SK-N-SH (cell line): ENCODE measurements at regions not wholly inside any gene's neighbourhood (a gene's known extent, or its start where the extent isn't known, plus 50 kb on each side); places are given as distances from the start of the nearest gene placed in this dataset.

Experiments
- CTCF ChIA-PET: fragments of 300-600, 350-600 bp; formaldehyde crosslinking; extraction: SDS; loops from one replicate; lab custom pipeline; 2021; lab: Yijun Ruan, JAX
- POLR2A ChIA-PET: fragments of 350-600 bp; sonication (Branson Sonifier 250); formaldehyde crosslinking; extraction: SDS; loops from one replicate; lab custom pipeline; 2020; ENCODE audit warnings: antibody characterized with exemption, inconsistent platforms; lab: Yijun Ruan, JAX
- DNase-seq: peaks from one replicate; pipeline ENCODE4 v3.0.0; 2012
- H2AFZ ChIP-seq: fragments of 200-600 bp; sonication (generic); 2 replicates; pipeline ENCODE4 v1.8.1; 2016; ENCODE audit warnings: antibody characterized with exemption, mild to moderate bottlenecking, low read depth
- H3F3A ChIP-seq: fragments of 200-600 bp; sonication (generic); replicated peaks from 2 replicates; pipeline ENCODE3; 2016; ENCODE audit warnings: antibody characterized with exemption, mild to moderate bottlenecking; ENCODE audit not compliant: insufficient read depth
- H3K27ac ChIP-seq, 2 experiments: fragments of 200-500 bp in 1 of 2; fragments of 200-600 bp in 1 of 2; sonication (Bioruptor generic) in 1 of 2; sonication (generic), shearing (Covaris generic) in 1 of 2; 2 replicates each; pipeline versions ENCODE4 v1.5.1 to v1.6.1; 2014 to 2016; ENCODE audit warnings: low read depth in 2 of 2, inconsistent platforms in 1 of 2, low read length in 1 of 2, mild to moderate bottlenecking in 1 of 2, mixed read lengths in 1 of 2
- H3K27me3 ChIP-seq: fragments of 200-600 bp; sonication (generic), shearing (Covaris generic); 2 replicates; pipeline ENCODE4 v1.6.1; 2016; ENCODE audit warnings: mixed run types; ENCODE audit not compliant: insufficient read depth
- H3K36me3 ChIP-seq, 2 experiments: fragments of 200-500 bp in 1 of 2; fragments of 200-600 bp in 1 of 2; sonication (Bioruptor generic) in 1 of 2; sonication (generic) in 1 of 2; replicated peaks in 1 of 2; 2 replicates each; pipeline versions ENCODE3 to v1.5.1; 2014 to 2016; ENCODE audit warnings: low read length in 1 of 2, mild to moderate bottlenecking in 1 of 2; ENCODE audit not compliant: insufficient read depth in 2 of 2, control insufficient read depth in 1 of 2
- H3K4me1 ChIP-seq, 2 experiments: fragments of 200-500 bp in 1 of 2; fragments of 200-600 bp in 1 of 2; sonication (Bioruptor generic) in 1 of 2; sonication (generic), shearing (Covaris generic) in 1 of 2; 2 replicates each; pipeline versions ENCODE4 v1.5.1 to v1.6.1; 2014 to 2016; ENCODE audit warnings: low read depth in 1 of 2, low read length in 1 of 2, mixed run types in 1 of 2; ENCODE audit not compliant: insufficient read depth in 2 of 2, control insufficient read depth in 1 of 2
- H3K4me2 ChIP-seq: fragments of 200-600 bp; sonication (generic), shearing (Covaris generic); 2 replicates; pipeline ENCODE4 v1.6.1; 2017; ENCODE audit warnings: mixed run types
- H3K4me3 ChIP-seq, 2 experiments: fragments of 200-500 bp in 1 of 2; fragments of 200-600 bp in 1 of 2; sonication (Bioruptor generic) in 1 of 2; sonication (generic), shearing (Covaris generic) in 1 of 2; 2 replicates each; pipeline versions ENCODE4 v1.5.1 to v1.8.1; 2014 to 2016; ENCODE audit warnings: low read depth in 2 of 2, inconsistent platforms in 1 of 2, low read length in 1 of 2, mild to moderate bottlenecking in 1 of 2, mixed read lengths in 1 of 2, moderate library complexity in 1 of 2
- H3K79me2 ChIP-seq: fragments of 200-600 bp; sonication (generic); 2 replicates; pipeline ENCODE4 v1.8.1; 2017; ENCODE audit warnings: mild to moderate bottlenecking; ENCODE audit not compliant: insufficient read depth
- H3K9ac ChIP-seq: fragments of 200-600 bp; sonication (generic); 2 replicates; pipeline ENCODE4 v1.6.1; 2017; ENCODE audit warnings: mixed run types
- H3K9me2 ChIP-seq: fragments of 200-600 bp; sonication (generic); 2 replicates; pipeline ENCODE4 v1.6.1; 2017; ENCODE audit warnings: mixed run types
- H3K9me3 ChIP-seq: fragments of 200-600 bp; sonication (generic); 2 replicates; pipeline ENCODE4 v1.6.1; 2017; ENCODE audit warnings: mixed run types, mild to moderate bottlenecking, moderate library complexity
- H4K20me1 ChIP-seq: fragments of 200-600 bp; sonication (generic); 2 replicates; pipeline ENCODE4 v1.6.1; 2017; ENCODE audit warnings: mild to moderate bottlenecking, mixed run types; ENCODE audit not compliant: insufficient read depth
- CTCF ChIP-seq: fragments of 200-600 bp; sonication (generic); IDR thresholded peaks from 2 replicates; pipeline ENCODE4 v1.6.1; 2017; ENCODE audit warnings: antibody characterized with exemption, mild to moderate bottlenecking, moderate library complexity
- ELF1 ChIP-seq: IDR thresholded peaks from 2 replicates; pipeline ENCODE4 v1.4.0; 2012
- EP300 ChIP-seq, 2 experiments: IDR thresholded peaks; 2 replicates each; pipeline versions ENCODE4 v1.4.0 to v1.6.1; 2012; ENCODE audit warnings: borderline replicate concordance in 1 of 2, low read depth in 1 of 2, low read length in 1 of 2
- EZH2phosphoT487 ChIP-seq: fragments of 200-600 bp; sonication (generic); IDR thresholded peaks from 2 replicates; pipeline ENCODE4 v1.6.1; 2017; ENCODE audit warnings: low read depth, mixed run types, mild to moderate bottlenecking, antibody characterized with exemption, moderate library complexity, borderline replicate concordance
- FOXJ3 ChIP-seq: sonication (generic); formaldehyde crosslinking; IDR thresholded peaks from 2 replicates; pipeline ENCODE4 v1.5.1; 2020; ENCODE audit warnings: mild to moderate bottlenecking, missing genetic modification reagents
- GABPA ChIP-seq: IDR thresholded peaks from 2 replicates; pipeline ENCODE4 v1.4.0; 2012; ENCODE audit warnings: low read depth, mild to moderate bottlenecking
- JUND ChIP-seq: IDR thresholded peaks from 2 replicates; pipeline ENCODE4 v1.4.0; 2012
- NRF1 ChIP-seq: IDR thresholded peaks from 2 replicates; pipeline ENCODE4 v1.6.1; 2012; ENCODE audit warnings: low read depth, mild to moderate bottlenecking, low read length
- POLR2AphosphoS5 ChIP-seq: IDR thresholded peaks from 2 replicates; pipeline ENCODE4 v1.6.1; 2012; ENCODE audit warnings: low read depth, low read length
- RAD21 ChIP-seq: IDR thresholded peaks from 2 replicates; pipeline ENCODE4 v1.6.1; 2012; ENCODE audit warnings: mild to moderate bottlenecking, low read length
- RFX5 ChIP-seq: IDR thresholded peaks from 2 replicates; pipeline ENCODE4 v1.6.1; 2012; ENCODE audit warnings: mild to moderate bottlenecking, improper control_type of control experiment, low read length
- RXRA ChIP-seq: IDR thresholded peaks from 2 replicates; pipeline ENCODE4 v1.4.0; 2012; ENCODE audit warnings: low read depth, mild to moderate bottlenecking, borderline replicate concordance
- SMC3 ChIP-seq: IDR thresholded peaks from 2 replicates; pipeline ENCODE4 v1.6.1; 2012; ENCODE audit warnings: low read depth, low read length, improper control_type of control experiment
- TCF12 ChIP-seq: IDR thresholded peaks from 2 replicates; pipeline ENCODE4 v1.4.0; 2012
- TEAD4 ChIP-seq: IDR thresholded peaks from 2 replicates; pipeline ENCODE4 v1.4.0; 2012; ENCODE audit warnings: mild to moderate bottlenecking, borderline replicate concordance; ENCODE audit not compliant: insufficient read depth
- USF1 ChIP-seq: IDR thresholded peaks from 2 replicates; pipeline ENCODE4 v1.4.0; 2012; ENCODE audit warnings: low read depth, borderline replicate concordance
- USF2 ChIP-seq: fragments of 150-350 bp; IDR thresholded peaks from 2 replicates; pipeline ENCODE4 v1.6.1; 2017; ENCODE audit warnings: antibody characterized with exemption, low read length, low read depth, borderline replicate concordance
- ZBTB33 ChIP-seq: IDR thresholded peaks from 2 replicates; pipeline ENCODE4 v1.4.0; 2012; ENCODE audit warnings: low read depth, borderline replicate concordance
- WGBS: methylation state at CpG from one replicate; pipeline ENCODE4 v1.1.6; 2017; ENCODE audit warnings: low lambda C conversion rate; 5-methylcytosine and 5-hydroxymethylcytosine counted together

GRCh38 chr3:157767607-157768006 lies 264.4 kb upstream of the VEPH1 start:
- Histone ChIP-seq H4K20me1 (no peaks in the 10 kb centered on the region), H2AFZ (no peak overlapping the region), H3K27ac (no peak overlapping the region), H3K27me3 (no peaks in the 10 kb centered on the region), H3K79me2 (no peaks in the 10 kb centered on the region)
- POLR2A ChIA-PET, result interaction anchor here (0.6 kb wide), 1 partner anchor 162 kb away, joined by 3 read pairs; no protein-coding TSS in a partner anchor
- DNase-seq, result no peak
- TF ChIP-seq RAD21 (peak; percentile 23; the same call in 1 of the 2 replicates), EP300 (IDR thresholded peaks at IDR 0.05; ENCODE audit: borderline replicate concordance in 1 of 2, low read depth in 1 of 2, low read length in 1 of 2) (no peak)
- TF ChIP-seq, all 33 proteins: peak for 1
- no peaks in the 10 kb centered on the region for H3K4me1 ChIP-seq
- no peak overlapping the region for H3K9ac ChIP-seq
- WGBS, result 88% methylated on average over 1 of the region's 1 CpG
- H3K4me3 ChIP-seq, result no peak overlapping the region
- H3K9me2 ChIP-seq, result no peaks in the 10 kb centered on the region
- CTCF ChIA-PET, result interaction anchor here (1.1 kb wide), 1 partner anchor 108 kb away, joined by 3 read pairs; no protein-coding TSS in a partner anchor
- H3K36me3 ChIP-seq, result no peaks in the 10 kb centered on the region
- H3K4me2 ChIP-seq, result no peak overlapping the region
- no peaks in the 10 kb centered on the region for H3K9me3 ChIP-seq
- no peaks in the 10 kb centered on the region for H3F3A ChIP-seq

- H3K4me1 ChIP-seq, result no peaks in the 10 kb centered on the region
- no peak for DNase-seq
- no peak overlapping the region for H3K9ac ChIP-seq
- no peak overlapping the region for H3K27ac ChIP-seq
- CTCF ChIA-PET, result no interaction called here
- POLR2A ChIA-PET, result no interaction called here
- H3K79me2 ChIP-seq, result no peaks in the 10 kb centered on the region
- no peaks in the 10 kb centered on the region for H4K20me1 ChIP-seq
- no peak overlapping the region for H2AFZ ChIP-seq
- H3K9me2 ChIP-seq, result no peaks in the 10 kb centered on the region
- H3K27me3 ChIP-seq, result no peaks in the 10 kb centered on the region
- no peaks in the 10 kb centered on the region for H3K9me3 ChIP-seq
- H3K4me3 ChIP-seq, result no peak overlapping the region
- no peaks in the 10 kb centered on the region for H3F3A ChIP-seq
- TF ChIP-seq RAD21 (no peak), JUND (no peak), RFX5 (no peak), EP300 (IDR thresholded peaks at IDR 0.05; ENCODE audit: borderline replicate concordance in 1 of 2, low read depth in 1 of 2, low read length in 1 of 2) (no peak), SMC3 (no peak), GABPA (no peak)
- H3K4me2 ChIP-seq, result no peak overlapping the region
- no peaks in the 10 kb centered on the region for H3K36me3 ChIP-seq
Measured at GRCh38 chr3:157763644-157764043, 260.4 kb upstream of the VEPH1 start.

- Histone ChIP-seq H3K9me3 (no peaks in the 10 kb centered on the region), H3K9ac (no peak overlapping the region), H3F3A (no peaks in the 10 kb centered on the region), H3K27ac (no peak overlapping the region), H2AFZ (no peak overlapping the region), H3K27me3 (no peaks in the 10 kb centered on the region), H3K4me2 (no peak overlapping the region), H3K4me3 (no peak overlapping the region), H4K20me1 (no peaks in the 10 kb centered on the region), H3K36me3 (no peaks in the 10 kb centered on the region), H3K79me2 (no peaks in the 10 kb centered on the region), H3K4me1 (peaks cover 0 to 3% of the 10 kb centered on the region in 2 experiments; a peak in 2 of 4 replicates), H3K9me2 (no peaks in the 10 kb centered on the region)
- CTCF ChIA-PET, result no interaction called here
- 75% methylated on average over 4 of the region's 4 CpGs for WGBS
- POLR2A ChIA-PET, result no interaction called here
- DNase-seq, result no peak
- TF ChIP-seq RAD21 (no peak), EZH2phosphoT487 (no peak), FOXJ3 (CRISPR knock-in tag) (no peak), ZBTB33 (no peak), TCF12 (no peak), RXRA (no peak), USF2 (no peak), CTCF (no peak), USF1 (no peak), ELF1 (no peak), NRF1 (no peak), GABPA (no peak), POLR2AphosphoS5 (no peak), JUND (no peak), TEAD4 (no peak)
Measured at GRCh38 chr3:157759311-157759710, 256.1 kb upstream of the VEPH1 start.
